Panc1 (cell line): ENCODE measurements at regions not wholly inside any gene's neighbourhood (a gene's known extent, or its start where the extent isn't known, plus 50 kb on each side); places are given as distances from the start of the nearest gene placed in this dataset.
"Not testable (repeated sequence)": the region's sequence is repeated elsewhere in the genome, so short reads cannot be mapped to it uniquely, and the experiment has no call there.

Source experiments
- ATAC-seq: fragments of 200-7000 bp; cut with Tn5 transposase; 2 replicates; pipeline ENCODE4 v1.9.1; 2020; ENCODE audit warnings: mild to moderate bottlenecking, moderate library complexity
- BruUV-seq: library from RNA; stranded (reverse); fragments of 400-500 nt; replicated peaks from 2 replicates; lab custom pipeline; 2021; lab: Mats Ljungman, UMichigan
- CTCF ChIA-PET: fragments of 300-600 bp; sonication (Branson Sonifier 250); formaldehyde crosslinking; loops from one replicate; lab custom pipeline; 2022; ENCODE audit warnings: antibody characterized with exemption; lab: Charles Lee
- POLR2A ChIA-PET: fragments of 300-600 bp; sonication (Branson Sonifier 250); formaldehyde crosslinking; loops from one replicate; lab custom pipeline; 2022; ENCODE audit warnings: antibody characterized with exemption; lab: Charles Lee
- DNase-seq: peaks from one replicate; pipeline ENCODE4 v3.0.0-alpha.2; 2010; ENCODE audit warnings: low read depth, low spot score
- H3K27ac ChIP-seq: 2 replicates; pipeline ENCODE4 v1.5.1; 2011; ENCODE audit warnings: mild to moderate bottlenecking, low read length, inconsistent platforms
- H3K27me3 ChIP-seq: fragments of 200-500 bp; sonication (Bioruptor generic); 2 replicates; pipeline ENCODE4 v1.6.0; 2014; ENCODE audit warnings: low read length, inconsistent platforms; ENCODE audit not compliant: control insufficient read depth, insufficient read depth
- H3K36me3 ChIP-seq: fragments of 200-500 bp; sonication (Bioruptor generic); 2 replicates; pipeline ENCODE4 v1.5.1; 2014; ENCODE audit warnings: inconsistent platforms, mild to moderate bottlenecking, low read length, moderate library complexity; ENCODE audit not compliant: control insufficient read depth, insufficient read depth
- H3K4me1 ChIP-seq: 2 replicates; pipeline ENCODE4 v1.5.1; 2011; ENCODE audit warnings: inconsistent platforms, mild to moderate bottlenecking, low read length, moderate library complexity; ENCODE audit not compliant: control insufficient read depth, insufficient read depth
- H3K4me3 ChIP-seq, 2 experiments: 2 replicates each; pipeline ENCODE4 v1.5.1; 2011 to 2012; ENCODE audit warnings: low read depth in 2 of 2, low read length in 2 of 2, mild to moderate bottlenecking in 2 of 2, inconsistent platforms in 1 of 2, moderate library complexity in 1 of 2
- H3K9me3 ChIP-seq: fragments of 200-500 bp; sonication (Bioruptor generic); 2 replicates; pipeline ENCODE4 v1.5.1; 2014; ENCODE audit warnings: low read depth, mild to moderate bottlenecking, inconsistent platforms, low read length, moderate library complexity; ENCODE audit not compliant: control insufficient read depth, insufficient read depth
- POLR2AphosphoS5 ChIP-seq: IDR thresholded peaks from 2 replicates; pipeline ENCODE4 v1.6.1; 2012; ENCODE audit warnings: mild to moderate bottlenecking, low read depth, low read length, moderate library complexity
- REST ChIP-seq, 2 experiments: IDR thresholded peaks; 2 replicates each; pipeline ENCODE4 v1.6.1; 2011 to 2012; ENCODE audit warnings: low read depth in 2 of 2, control low read depth in 1 of 2, low read length in 1 of 2, mild to moderate bottlenecking in 1 of 2, moderate library complexity in 1 of 2; ENCODE audit not compliant: insufficient read depth in 1 of 2
- SIN3A ChIP-seq: IDR thresholded peaks from 2 replicates; pipeline ENCODE4 v1.6.1; 2012; ENCODE audit warnings: low read depth, mild to moderate bottlenecking, low read length, moderate library complexity, borderline replicate concordance; ENCODE audit not compliant: insufficient read depth
- TCF7L2 ChIP-seq: IDR thresholded peaks from 2 replicates; pipeline ENCODE4 v1.6.1; 2011; ENCODE audit warnings: mild to moderate bottlenecking, low read depth, low read length, inconsistent platforms
- in situ Hi-C: cut with HindIII; loops from 2 replicates; pipeline ENCODE4 v1.10.0; 2016; ENCODE audit warnings: low sequenced_read_pairs, low pct_unique_long_range_greater_than_20kb
- intact Hi-C: fragments of 100-400 bp; cut with micrococcal nuclease; formaldehyde crosslinking; loops from one replicate; pipeline ENCODE4 v1.10.0; 2022; ENCODE audit not compliant: unreplicated experiment
- TF ChIP-seq, protein P1 (sequence below): fragments of 450-650 bp; IDR thresholded peaks from 2 replicates; pipeline ENCODE4 v1.5.1; 2017; ENCODE audit warnings: mild to moderate bottlenecking

DNA sequence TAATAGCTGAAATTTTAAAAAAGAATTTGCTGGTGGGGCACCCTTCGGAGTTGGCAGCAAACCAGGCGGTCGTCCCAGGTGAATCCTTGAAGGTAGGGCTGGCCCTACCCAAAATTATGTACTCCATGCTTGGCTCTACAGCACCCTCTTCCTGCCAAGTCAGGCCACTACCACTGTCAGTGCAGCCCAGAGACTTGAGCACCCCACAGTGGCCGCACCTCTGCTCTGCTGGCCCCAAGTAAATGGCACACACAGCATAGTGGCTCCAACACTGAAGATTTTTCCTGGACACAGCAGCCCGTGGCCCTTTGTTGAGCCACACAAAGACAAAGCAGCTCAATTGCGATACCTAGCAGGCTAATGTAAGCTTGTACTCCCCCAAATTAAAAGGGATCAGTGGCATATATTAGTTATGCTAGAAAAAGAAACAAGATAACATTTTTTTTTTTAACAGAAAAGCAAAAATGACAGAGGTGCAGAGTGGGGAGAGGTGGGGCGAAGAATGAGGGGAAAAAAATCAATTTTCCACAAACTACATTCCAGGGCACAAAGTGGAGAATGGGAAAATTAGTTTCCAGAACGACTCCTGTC lies 250.5 kb downstream of the UACA start:
- DNase-seq, result no peak
- intact Hi-C loops, result no loop called here
- BruUV-seq, result no TSS peak
- TF ChIP-seq, protein P1, sequence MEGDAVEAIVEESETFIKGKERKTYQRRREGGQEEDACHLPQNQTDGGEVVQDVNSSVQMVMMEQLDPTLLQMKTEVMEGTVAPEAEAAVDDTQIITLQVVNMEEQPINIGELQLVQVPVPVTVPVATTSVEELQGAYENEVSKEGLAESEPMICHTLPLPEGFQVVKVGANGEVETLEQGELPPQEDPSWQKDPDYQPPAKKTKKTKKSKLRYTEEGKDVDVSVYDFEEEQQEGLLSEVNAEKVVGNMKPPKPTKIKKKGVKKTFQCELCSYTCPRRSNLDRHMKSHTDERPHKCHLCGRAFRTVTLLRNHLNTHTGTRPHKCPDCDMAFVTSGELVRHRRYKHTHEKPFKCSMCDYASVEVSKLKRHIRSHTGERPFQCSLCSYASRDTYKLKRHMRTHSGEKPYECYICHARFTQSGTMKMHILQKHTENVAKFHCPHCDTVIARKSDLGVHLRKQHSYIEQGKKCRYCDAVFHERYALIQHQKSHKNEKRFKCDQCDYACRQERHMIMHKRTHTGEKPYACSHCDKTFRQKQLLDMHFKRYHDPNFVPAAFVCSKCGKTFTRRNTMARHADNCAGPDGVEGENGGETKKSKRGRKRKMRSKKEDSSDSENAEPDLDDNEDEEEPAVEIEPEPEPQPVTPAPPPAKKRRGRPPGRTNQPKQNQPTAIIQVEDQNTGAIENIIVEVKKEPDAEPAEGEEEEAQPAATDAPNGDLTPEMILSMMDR, result peak; percentile 96
- TF ChIP-seq SIN3A, result no peak
- no peak for TF ChIP-seq POLR2AphosphoS5
- no peak for TF ChIP-seq TCF7L2
- no peak for TF ChIP-seq REST (IDR thresholded peaks at IDR 0.05; ENCODE audit: insufficient read depth in 1 of 2, low read depth in 2 of 2, low read length in 1 of 2)
- in situ Hi-C loops, result no loop called here
- Histone ChIP-seq H3K4me1 (peaks cover 32% of the 10 kb centered on the region), H3K36me3 (no peaks in the 10 kb centered on the region), H3K9me3 (peaks cover 6% of the 10 kb centered on the region; the same call in 1 of the 2 replicates), H3K27me3 (no peaks in the 10 kb centered on the region), H3K27ac (peak overlapping the region; percentile 41; the same call in 1 of the 2 replicates), H3K4me3 (no peak overlapping the region)
- CTCF ChIA-PET, result no interaction called here
- ATAC-seq, result peak; percentile 54
- POLR2A ChIA-PET, result interaction anchor here (0.6 kb wide), 1 partner anchor 47 kb away, joined by 3 read pairs; no protein-coding TSS in a partner anchor

DNA sequence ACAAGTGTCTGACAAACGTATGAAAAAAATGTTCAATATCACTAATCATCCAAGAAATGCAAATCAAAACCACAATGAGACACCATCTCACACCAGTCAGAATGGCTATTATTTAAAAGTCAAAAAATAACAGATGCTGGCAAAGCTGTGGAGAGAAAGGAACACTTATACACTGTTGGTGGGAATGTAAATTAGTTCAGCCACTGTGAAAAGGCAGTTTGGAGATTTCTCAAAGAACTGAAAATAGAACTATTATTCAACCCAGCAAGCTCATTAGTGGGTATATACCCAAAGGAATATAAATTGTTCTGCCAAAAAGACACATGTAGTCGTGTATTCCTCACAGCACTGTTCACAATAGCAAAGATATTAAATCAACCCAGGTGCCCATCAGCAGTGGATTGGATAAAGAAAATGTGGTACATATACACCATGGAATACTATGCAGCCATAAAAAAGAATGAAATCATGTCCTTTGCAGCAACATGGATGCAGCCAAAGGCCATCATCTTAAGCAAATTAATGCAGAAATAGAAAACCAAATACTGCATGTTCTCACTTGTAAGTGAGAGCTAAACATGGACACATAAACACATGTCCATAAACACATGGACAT lies 251.3 kb downstream of the UACA start:
- DNase-seq, H3K27me3 ChIP-seq, POLR2A ChIA-PET, intact Hi-C loops, H3K9me3 ChIP-seq, BruUV-seq, H3K36me3 ChIP-seq, ATAC-seq, H3K4me3 ChIP-seq, H3K27ac ChIP-seq, in situ Hi-C loops: not testable (repeated sequence)
- CTCF ChIA-PET, result interaction anchor here (0.7 kb wide), 1 partner anchor 215 kb away, joined by 3 read pairs; no protein-coding TSS in a partner anchor
- peaks cover 37% of the 10 kb centered on the region for H3K4me1 ChIP-seq

- Histone ChIP-seq H3K9me3 (peaks cover 6% of the 10 kb centered on the region; the same call in 1 of the 2 replicates), H3K27me3 (no peaks in the 10 kb centered on the region), H3K27ac (peak overlapping the region; percentile 92), H3K4me1 (peaks cover 46% of the 10 kb centered on the region), H3K4me3 (no peak overlapping the region), H3K36me3 (no peaks in the 10 kb centered on the region)
- TF ChIP-seq POLR2AphosphoS5 (no peak), SIN3A (no peak), REST (IDR thresholded peaks at IDR 0.05; ENCODE audit: insufficient read depth in 1 of 2, low read depth in 2 of 2, low read length in 1 of 2) (no peak), TCF7L2 (no peak)
- TF ChIP-seq, protein P1, result no peak
- no peak for DNase-seq
- CTCF ChIA-PET, result interaction anchor here (0.6 kb wide), 1 partner anchor 72 kb away, joined by 3 read pairs; no protein-coding TSS in a partner anchor
- in situ Hi-C loops (no loop called here), intact Hi-C loops (no loop called here)
- no peak for ATAC-seq
- BruUV-seq, result no TSS peak
- POLR2A ChIA-PET, result no interaction called here
Measured at GRCh38 chr15:70510433-70510832, 252.9 kb downstream of the UACA start.
